ENCODE measurements at regions not wholly inside any gene's neighbourhood (a gene's known extent, or its start where the extent isn't known, plus 50 kb on each side); places are given as distances from the start of the nearest gene placed in this dataset.
"Not testable (repeated sequence)": the region's sequence is repeated elsewhere in the genome, so short reads cannot be mapped to it uniquely, and the experiment has no call there.

DNA sequence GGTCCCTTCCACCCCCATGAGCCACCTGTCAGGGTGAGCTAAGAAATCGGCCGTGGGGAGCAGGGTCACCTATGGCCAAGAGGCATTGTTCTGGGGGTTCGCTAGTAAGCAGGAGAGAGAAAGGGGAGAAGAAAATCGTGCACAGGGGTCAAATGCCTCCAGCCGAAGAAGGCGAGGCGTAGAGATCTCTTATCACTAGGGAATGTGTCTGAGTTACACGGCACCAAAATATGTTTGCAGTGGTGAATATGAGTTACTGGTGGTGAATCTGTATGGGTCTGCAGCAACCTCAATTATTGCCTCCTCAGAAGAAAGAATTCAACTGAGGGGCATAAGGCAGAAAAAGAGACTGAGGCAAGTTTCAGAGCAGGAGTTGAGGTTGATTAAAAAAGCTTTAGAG, 54.2 kb upstream of the RABGAP1L start:
- Histone ChIP-seq H3K36me3 (no peaks in the 10 kb centered on the region), H3K27me3 (no peaks in the 10 kb centered on the region), H3K9me3 (no peaks in the 10 kb centered on the region), H3K27ac (no peak overlapping the region), H3K4me1 (no peaks in the 10 kb centered on the region), H3K4me3 (no peak overlapping the region)
- intact Hi-C loops (cut with DNase I) = no loop called here
- TF ChIP-seq, protein P1, sequence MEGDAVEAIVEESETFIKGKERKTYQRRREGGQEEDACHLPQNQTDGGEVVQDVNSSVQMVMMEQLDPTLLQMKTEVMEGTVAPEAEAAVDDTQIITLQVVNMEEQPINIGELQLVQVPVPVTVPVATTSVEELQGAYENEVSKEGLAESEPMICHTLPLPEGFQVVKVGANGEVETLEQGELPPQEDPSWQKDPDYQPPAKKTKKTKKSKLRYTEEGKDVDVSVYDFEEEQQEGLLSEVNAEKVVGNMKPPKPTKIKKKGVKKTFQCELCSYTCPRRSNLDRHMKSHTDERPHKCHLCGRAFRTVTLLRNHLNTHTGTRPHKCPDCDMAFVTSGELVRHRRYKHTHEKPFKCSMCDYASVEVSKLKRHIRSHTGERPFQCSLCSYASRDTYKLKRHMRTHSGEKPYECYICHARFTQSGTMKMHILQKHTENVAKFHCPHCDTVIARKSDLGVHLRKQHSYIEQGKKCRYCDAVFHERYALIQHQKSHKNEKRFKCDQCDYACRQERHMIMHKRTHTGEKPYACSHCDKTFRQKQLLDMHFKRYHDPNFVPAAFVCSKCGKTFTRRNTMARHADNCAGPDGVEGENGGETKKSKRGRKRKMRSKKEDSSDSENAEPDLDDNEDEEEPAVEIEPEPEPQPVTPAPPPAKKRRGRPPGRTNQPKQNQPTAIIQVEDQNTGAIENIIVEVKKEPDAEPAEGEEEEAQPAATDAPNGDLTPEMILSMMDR (IDR thresholded peaks at IDR 0.05) = no peak
- no peak for ATAC-seq
- DNase-seq = no peak

DNA sequence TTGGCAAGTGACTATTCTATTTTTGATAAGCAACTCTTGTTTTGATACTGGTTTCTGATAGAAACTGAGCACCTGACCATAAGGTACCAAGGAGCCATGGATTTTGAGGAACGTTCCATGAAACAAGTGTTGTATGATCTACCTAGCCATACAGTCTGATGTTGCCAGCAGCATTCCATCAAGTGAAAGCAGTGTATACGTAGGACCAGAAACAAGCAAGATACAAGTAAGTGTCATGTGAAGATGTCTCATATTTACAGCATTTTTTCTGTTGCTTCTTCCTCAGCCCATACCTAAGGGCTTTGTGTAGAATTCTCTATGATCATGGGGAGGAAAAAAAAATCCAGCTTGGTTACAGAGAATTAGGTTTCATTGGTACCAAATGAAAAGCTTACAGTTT, 55.6 kb upstream of the RABGAP1L start:
- intact Hi-C loops (cut with DNase I) = no loop called here
- Histone ChIP-seq H3K4me3 (no peak overlapping the region), H3K36me3 (no peaks in the 10 kb centered on the region), H3K27me3 (no peaks in the 10 kb centered on the region), H3K4me1 (no peaks in the 10 kb centered on the region), H3K9me3 (no peaks in the 10 kb centered on the region), H3K27ac (no peak overlapping the region)
- ATAC-seq (no peak), DNase-seq (no peak)
- TF ChIP-seq, protein P1 (IDR thresholded peaks at IDR 0.05) = no peak

DNA sequence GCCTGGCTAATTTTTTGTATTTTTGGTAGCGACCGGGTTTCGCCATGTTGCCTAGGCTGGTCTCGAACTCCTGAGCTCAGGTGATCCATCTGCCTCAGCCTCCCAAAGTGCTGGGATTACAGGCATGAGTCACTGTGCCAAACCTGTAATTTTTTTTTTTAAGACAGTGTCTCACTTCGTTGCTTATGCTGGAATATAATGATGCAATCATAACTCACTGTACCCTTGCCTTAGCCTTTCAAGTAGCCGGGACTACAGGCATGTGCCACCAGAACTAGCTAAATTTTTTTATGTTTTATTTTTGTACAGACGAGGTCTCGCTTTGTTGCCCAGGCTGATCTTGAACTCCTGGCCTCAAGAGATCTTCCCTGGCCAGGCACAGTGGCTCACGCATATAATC, 57.3 kb upstream of the RABGAP1L start:
- ATAC-seq; H3K27me3 ChIP-seq; H3K9me3 ChIP-seq; DNase-seq; H3K27ac ChIP-seq; H3K4me3 ChIP-seq; H3K36me3 ChIP-seq; intact Hi-C loops (cut with DNase I); H3K4me1 ChIP-seq: not testable (repeated sequence)

DNA sequence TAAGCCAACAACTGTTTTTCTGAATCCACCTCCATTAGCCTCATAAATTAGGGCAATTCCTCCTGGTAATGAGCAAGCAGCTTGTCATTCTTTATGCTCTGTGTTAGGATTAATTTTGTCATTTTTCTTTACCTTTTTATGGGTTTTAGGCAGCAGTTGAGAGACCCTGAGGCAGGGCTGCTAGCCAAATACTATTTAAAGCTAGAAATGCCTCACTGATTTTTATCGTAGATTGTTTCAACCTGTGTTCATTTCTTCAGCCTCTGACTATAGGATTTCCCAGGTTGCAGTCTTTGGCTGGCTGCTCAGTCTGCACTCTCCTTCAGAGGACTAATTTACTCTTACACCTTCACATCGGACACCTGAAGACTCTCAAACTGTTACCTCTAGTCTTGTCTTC, 61.9 kb upstream of the RABGAP1L start:
- Histone ChIP-seq H3K27me3 (no peaks in the 10 kb centered on the region), H3K36me3 (no peaks in the 10 kb centered on the region), H3K4me1 (no peaks in the 10 kb centered on the region), H3K9me3 (no peaks in the 10 kb centered on the region), H3K27ac (no peak overlapping the region), H3K4me3 (no peak overlapping the region)
- intact Hi-C loops (cut with DNase I) = no loop called here
- DNase-seq (no peak), ATAC-seq (no peak)
- TF ChIP-seq, protein P1 (IDR thresholded peaks at IDR 0.05) = no peak

DNA sequence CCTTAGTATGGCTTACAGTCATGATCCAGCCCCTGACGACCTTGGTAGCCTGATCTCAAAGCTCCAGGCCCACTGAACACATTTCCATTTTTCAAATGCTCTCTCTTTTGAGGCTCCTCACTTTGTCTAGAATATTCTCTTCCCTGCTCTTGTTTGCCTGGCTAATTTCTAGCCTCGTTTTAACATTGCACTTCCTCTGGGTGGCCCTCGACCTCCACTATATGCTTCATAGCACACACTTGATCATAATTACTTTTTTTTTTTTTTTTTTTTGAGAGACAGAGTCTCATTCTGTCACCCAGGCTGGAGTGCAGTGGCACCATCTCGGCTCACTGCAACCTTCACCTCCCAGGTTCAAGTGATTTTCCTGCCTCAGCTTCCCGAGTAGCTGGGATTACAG, 65.5 kb upstream of the RABGAP1L start:
- H3K36me3 ChIP-seq; H3K4me1 ChIP-seq; H3K27me3 ChIP-seq; H3K4me3 ChIP-seq; H3K27ac ChIP-seq; intact Hi-C loops (cut with DNase I); ATAC-seq; DNase-seq; H3K9me3 ChIP-seq: not testable (repeated sequence)

DNA sequence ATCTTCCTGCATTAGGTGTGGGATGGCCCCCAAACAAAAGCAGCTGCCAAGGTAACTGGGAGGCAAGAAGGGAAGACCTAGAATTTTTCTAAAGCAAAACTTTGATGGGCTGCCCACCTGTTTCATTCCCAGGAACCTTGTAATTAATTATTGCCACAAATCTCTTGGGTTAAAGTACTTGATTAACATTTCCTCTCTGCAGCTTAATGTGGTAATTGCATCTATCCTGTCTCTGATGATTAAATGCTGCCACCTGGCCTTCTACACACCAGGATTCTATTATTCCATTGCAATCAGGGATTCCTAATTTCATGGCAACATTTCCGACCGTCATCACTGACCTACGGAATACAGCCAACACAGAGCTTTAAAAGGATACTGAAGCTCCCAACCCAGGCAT, 68.3 kb upstream of the RC3H1 start:
- H3K4me1 ChIP-seq = no peaks in the 10 kb centered on the region
- TF ChIP-seq, protein P1 (IDR thresholded peaks at IDR 0.05) = no peak
- intact Hi-C loops (cut with DNase I) = no loop called here
- H3K27me3 ChIP-seq = no peaks in the 10 kb centered on the region
- no peaks in the 10 kb centered on the region for H3K36me3 ChIP-seq
- DNase-seq (no peak), ATAC-seq (no peak)
- H3K4me3 ChIP-seq = no peak overlapping the region
- no peaks in the 10 kb centered on the region for H3K9me3 ChIP-seq
- H3K27ac ChIP-seq = no peak overlapping the region

DNA sequence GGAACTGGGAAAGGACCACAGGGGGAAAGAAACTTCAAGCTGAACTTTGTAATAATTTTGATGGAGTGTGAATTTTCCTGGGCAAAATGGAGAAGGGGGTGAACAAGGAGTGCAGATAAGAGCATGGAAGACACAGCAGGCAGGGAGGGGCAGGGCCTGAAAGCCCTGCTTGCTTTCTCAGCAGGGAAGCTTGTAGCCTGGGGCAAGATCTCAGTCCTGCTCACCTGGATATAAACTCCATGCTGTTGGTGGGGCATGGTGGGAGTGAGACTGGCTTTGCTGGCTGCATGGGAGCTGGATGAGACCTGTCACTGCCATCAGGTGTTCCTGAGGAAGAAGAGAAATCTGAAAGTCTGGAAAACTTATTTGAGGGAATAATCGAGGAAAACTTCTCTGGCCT, 58.7 kb upstream of the RC3H1 start:
- no peak overlapping the region for H3K4me3 ChIP-seq
- H3K27me3 ChIP-seq = no peaks in the 10 kb centered on the region
- ATAC-seq = no peak
- TF ChIP-seq, protein P1 (IDR thresholded peaks at IDR 0.05) = no peak
- no peaks in the 10 kb centered on the region for H3K9me3 ChIP-seq
- DNase-seq = no peak
- no peaks in the 10 kb centered on the region for H3K4me1 ChIP-seq
- H3K36me3 ChIP-seq = no peaks in the 10 kb centered on the region
- intact Hi-C loops (cut with DNase I) = no loop called here
- no peak overlapping the region for H3K27ac ChIP-seq

All from upper lobe of right lung (tissue), 1 donor.